DOHH2 (cell line): ENCODE measurements at regions not wholly inside any gene's neighbourhood (a gene's known extent, or its start where the extent isn't known, plus 50 kb on each side); places are given as distances from the start of the nearest gene placed in this dataset.

Source experiments
- EZH2phosphoT487 ChIP-seq: fragments of 200-600 bp; sonication (generic); IDR thresholded peaks from 2 replicates; pipeline ENCODE4 v1.6.1; 2017; ENCODE audit warnings: borderline replicate concordance, mild to moderate bottlenecking, antibody characterized with exemption, low read length, moderate library complexity, mixed read lengths
- TF ChIP-seq, protein P1 (sequence below): fragments of 200-600 bp; sonication (generic); IDR thresholded peaks from one replicate; pipeline ENCODE4 v1.5.1; 2014; ENCODE audit warnings: antibody characterized with exemption, mild to moderate bottlenecking, low read depth, low read length; ENCODE audit not compliant: poor library complexity, severe bottlenecking

DNA sequence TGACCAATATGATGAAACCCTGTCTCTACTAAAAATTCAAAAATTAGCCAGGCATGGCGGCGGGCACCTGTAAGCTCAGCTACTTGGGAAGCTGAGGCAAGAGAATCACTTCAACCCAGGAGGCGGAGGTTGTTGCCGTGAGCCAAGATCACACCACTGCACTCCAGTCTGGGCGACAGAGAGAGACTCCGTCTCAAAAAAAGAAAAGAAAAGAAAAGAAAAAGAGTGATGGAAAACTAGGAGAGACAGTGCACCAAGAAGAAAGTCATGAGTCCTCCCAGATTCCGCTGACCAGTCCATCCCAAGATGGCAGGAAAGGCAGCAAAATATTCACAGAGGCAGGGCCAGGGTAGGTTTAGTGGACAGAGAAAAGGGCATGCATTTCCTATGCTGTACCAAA is 226.9 kb downstream of the ASMT start:
- TF ChIP-seq EZH2phosphoT487 = no peak
- TF ChIP-seq, protein P1, sequence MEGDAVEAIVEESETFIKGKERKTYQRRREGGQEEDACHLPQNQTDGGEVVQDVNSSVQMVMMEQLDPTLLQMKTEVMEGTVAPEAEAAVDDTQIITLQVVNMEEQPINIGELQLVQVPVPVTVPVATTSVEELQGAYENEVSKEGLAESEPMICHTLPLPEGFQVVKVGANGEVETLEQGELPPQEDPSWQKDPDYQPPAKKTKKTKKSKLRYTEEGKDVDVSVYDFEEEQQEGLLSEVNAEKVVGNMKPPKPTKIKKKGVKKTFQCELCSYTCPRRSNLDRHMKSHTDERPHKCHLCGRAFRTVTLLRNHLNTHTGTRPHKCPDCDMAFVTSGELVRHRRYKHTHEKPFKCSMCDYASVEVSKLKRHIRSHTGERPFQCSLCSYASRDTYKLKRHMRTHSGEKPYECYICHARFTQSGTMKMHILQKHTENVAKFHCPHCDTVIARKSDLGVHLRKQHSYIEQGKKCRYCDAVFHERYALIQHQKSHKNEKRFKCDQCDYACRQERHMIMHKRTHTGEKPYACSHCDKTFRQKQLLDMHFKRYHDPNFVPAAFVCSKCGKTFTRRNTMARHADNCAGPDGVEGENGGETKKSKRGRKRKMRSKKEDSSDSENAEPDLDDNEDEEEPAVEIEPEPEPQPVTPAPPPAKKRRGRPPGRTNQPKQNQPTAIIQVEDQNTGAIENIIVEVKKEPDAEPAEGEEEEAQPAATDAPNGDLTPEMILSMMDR = no peak
